ACC112 (cell line): ENCODE measurements at regions not wholly inside any gene's neighbourhood (a gene's known extent, or its start where the extent isn't known, plus 50 kb on each side); places are given as distances from the start of the nearest gene placed in this dataset.

ENCODE experiments used
- H2AFZ ChIP-seq: fragments of 200-600 bp; sonication (generic); one replicate; pipeline ENCODE4 v1.6.0; 2017; ENCODE audit warnings: antibody characterized with exemption, low read length; ENCODE audit not compliant: unreplicated experiment
- H3K27ac ChIP-seq: fragments of 200-600 bp; sonication (generic); 2 replicates; pipeline ENCODE4 v1.5.1; 2014; ENCODE audit warnings: low read depth, mild to moderate bottlenecking, antibody characterized with exemption, low read length, moderate library complexity
- H3K27me3 ChIP-seq: fragments of 200-600 bp; sonication (generic); 2 replicates; pipeline ENCODE4 v1.6.1; 2014; ENCODE audit warnings: mild to moderate bottlenecking, antibody characterized with exemption, low read length, moderate library complexity, mixed read lengths; ENCODE audit not compliant: insufficient read depth
- H3K36me3 ChIP-seq: fragments of 200-600 bp; sonication (generic); 2 replicates; pipeline ENCODE4 v1.6.1; 2016; ENCODE audit warnings: mild to moderate bottlenecking, antibody characterized with exemption, low read length, moderate library complexity, mixed read lengths; ENCODE audit not compliant: insufficient read depth
- H3K4me1 ChIP-seq: fragments of 200-600 bp; sonication (generic); one replicate; pipeline ENCODE4 v1.6.1; 2016; ENCODE audit warnings: low read length, mixed read lengths; ENCODE audit not compliant: insufficient read depth, unreplicated experiment, control insufficient read depth
- H3K4me3 ChIP-seq: fragments of 200-600 bp; sonication (generic); 2 replicates; pipeline ENCODE4 v1.5.1; 2014; ENCODE audit warnings: mild to moderate bottlenecking, low read depth, low read length
- H3K79me2 ChIP-seq: fragments of 200-600 bp; sonication (generic); one replicate; pipeline ENCODE4 v1.6.0; 2016; ENCODE audit warnings: low read length; ENCODE audit not compliant: control insufficient read depth, unreplicated experiment, insufficient read depth

GRCh38 chr2:242034138-242034537 lies 164.6 kb downstream of the RTP5 start:
- H3K4me3 ChIP-seq = no peak overlapping the region
- H3K27ac ChIP-seq = no peak overlapping the region
- H3K4me1 ChIP-seq = no peaks in the 10 kb centered on the region
- no peaks in the 10 kb centered on the region for H3K79me2 ChIP-seq
- H3K36me3 ChIP-seq = no peaks in the 10 kb centered on the region
- H3K27me3 ChIP-seq = peaks cover 44% of the 10 kb centered on the region; the same call in 1 of the 2 replicates
- no peak overlapping the region for H2AFZ ChIP-seq

GRCh38 chr2:242034996-242035814 lies 165.7 kb downstream of the RTP5 start:
- H3K27ac ChIP-seq = no peak overlapping the region
- peaks cover 48% of the 10 kb centered on the region; the same call in 1 of the 2 replicates for H3K27me3 ChIP-seq
- no peaks in the 10 kb centered on the region for H3K79me2 ChIP-seq
- no peak overlapping the region for H3K4me3 ChIP-seq
- H2AFZ ChIP-seq = no peak overlapping the region
- H3K36me3 ChIP-seq = no peaks in the 10 kb centered on the region
- no peaks in the 10 kb centered on the region for H3K4me1 ChIP-seq

GRCh38 chr2:242035858-242036652 lies 166.5 kb downstream of the RTP5 start:
- H2AFZ ChIP-seq = no peak overlapping the region
- H3K4me1 ChIP-seq = no peaks in the 10 kb centered on the region
- no peak overlapping the region for H3K4me3 ChIP-seq
- no peaks in the 10 kb centered on the region for H3K36me3 ChIP-seq
- peaks cover 45% of the 10 kb centered on the region; the same call in 1 of the 2 replicates for H3K27me3 ChIP-seq
- H3K27ac ChIP-seq = no peak overlapping the region
- H3K79me2 ChIP-seq = no peaks in the 10 kb centered on the region

GRCh38 chr2:242036653-242036950 lies 167.1 kb downstream of the RTP5 start:
- Histone ChIP-seq H3K27me3 (peaks cover 39% of the 10 kb centered on the region; the same call in 1 of the 2 replicates), H3K4me1 (no peaks in the 10 kb centered on the region)

GRCh38 chr2:242038166-242038927 lies 168.8 kb downstream of the RTP5 start:
- H3K27me3 ChIP-seq = peaks cover 27% of the 10 kb centered on the region; the same call in 1 of the 2 replicates
- no peaks in the 10 kb centered on the region for H3K36me3 ChIP-seq
- no peak overlapping the region for H2AFZ ChIP-seq
- H3K4me3 ChIP-seq = no peak overlapping the region
- H3K79me2 ChIP-seq = no peaks in the 10 kb centered on the region
- H3K27ac ChIP-seq = no peak overlapping the region
- no peaks in the 10 kb centered on the region for H3K4me1 ChIP-seq

More at GRCh38 chr2:242036653-242036950, 167.1 kb downstream of the RTP5 start:
- H2AFZ ChIP-seq = no peak overlapping the region
- no peaks in the 10 kb centered on the region for H3K36me3 ChIP-seq
- H3K27ac ChIP-seq = no peak overlapping the region
- no peaks in the 10 kb centered on the region for H3K79me2 ChIP-seq
- H3K4me3 ChIP-seq = no peak overlapping the region

- Histone ChIP-seq H3K4me3 (no peak overlapping the region), H3K36me3 (no peaks in the 10 kb centered on the region), H3K27ac (no peak overlapping the region), H3K4me1 (no peaks in the 10 kb centered on the region), H3K79me2 (no peaks in the 10 kb centered on the region), H2AFZ (no peak overlapping the region), H3K27me3 (peaks cover 26% of the 10 kb centered on the region; the same call in 1 of the 2 replicates)
Observed at GRCh38 chr2:242038928-242039341, 169.4 kb downstream of the RTP5 start.

- no peak overlapping the region for H3K4me3 ChIP-seq
- no peaks in the 10 kb centered on the region for H3K36me3 ChIP-seq
- no peaks in the 10 kb centered on the region for H3K79me2 ChIP-seq
- no peak overlapping the region for H2AFZ ChIP-seq
- H3K27me3 ChIP-seq = peaks cover 16% of the 10 kb centered on the region; the same call in 1 of the 2 replicates
- H3K4me1 ChIP-seq = no peaks in the 10 kb centered on the region
- H3K27ac ChIP-seq = no peak overlapping the region
Observed at GRCh38 chr2:242040303-242040655, 170.8 kb downstream of the RTP5 start.

- Histone ChIP-seq H3K79me2 (no peaks in the 10 kb centered on the region), H3K27me3 (peaks cover 16% of the 10 kb centered on the region; the same call in 1 of the 2 replicates), H3K36me3 (no peaks in the 10 kb centered on the region)
Observed at GRCh38 chr2:242040681-242041080, 171.2 kb downstream of the RTP5 start.

GRCh38 chr2:242041816-242042215 lies 172.3 kb downstream of the RTP5 start:
- Histone ChIP-seq H3K36me3 (no peaks in the 10 kb centered on the region), H3K4me1 (no peaks in the 10 kb centered on the region), H3K79me2 (no peaks in the 10 kb centered on the region), H3K27me3 (peaks cover 8% of the 10 kb centered on the region; the same call in 1 of the 2 replicates), H2AFZ (no peak overlapping the region), H3K27ac (no peak overlapping the region), H3K4me3 (no peak overlapping the region)

More at GRCh38 chr2:242040681-242041080, 171.2 kb downstream of the RTP5 start:
- Histone ChIP-seq H2AFZ (no peak overlapping the region), H3K27ac (no peak overlapping the region), H3K4me3 (no peak overlapping the region), H3K4me1 (no peaks in the 10 kb centered on the region)

DNA sequence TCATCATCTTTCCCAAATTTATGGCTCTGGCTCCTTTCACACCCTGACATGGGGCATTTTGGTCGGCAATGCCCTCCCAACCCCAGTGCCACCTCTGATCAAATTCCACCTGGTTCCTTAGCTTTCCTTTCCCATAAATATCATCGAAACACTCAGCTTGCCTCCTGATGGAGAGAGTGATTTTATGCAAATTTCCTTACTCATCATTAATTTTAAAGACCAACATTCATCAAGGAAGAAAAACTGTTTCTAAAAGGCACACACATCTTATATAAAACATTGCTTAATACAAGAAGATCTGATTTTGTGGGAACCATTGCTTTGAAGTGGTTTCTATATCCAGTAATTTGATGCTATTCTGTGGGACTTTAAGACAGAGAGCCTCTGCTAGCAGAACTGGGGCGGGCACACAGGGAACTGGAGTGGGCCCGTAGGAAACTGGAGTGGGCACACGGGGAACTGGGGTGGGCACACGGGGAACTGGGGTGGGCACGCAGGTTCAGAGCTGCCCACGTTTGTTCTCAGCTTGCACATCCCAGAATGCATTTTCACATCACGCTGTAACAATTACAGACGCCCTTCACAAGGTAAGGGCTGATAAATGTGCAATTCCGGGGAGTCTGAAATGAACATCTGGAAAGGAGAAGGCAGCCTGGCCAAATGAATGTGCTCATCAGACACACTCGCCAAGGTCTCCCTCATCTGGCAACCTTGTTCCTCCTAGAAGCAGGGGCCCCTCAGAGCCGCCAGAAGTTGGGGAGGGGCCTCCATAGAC lies 174.2 kb downstream of the RTP5 start:
- no peaks in the 10 kb centered on the region for H3K36me3 ChIP-seq
- no peak overlapping the region for H2AFZ ChIP-seq
- H3K4me1 ChIP-seq = no peaks in the 10 kb centered on the region
- no peaks in the 10 kb centered on the region for H3K79me2 ChIP-seq
- H3K27me3 ChIP-seq = peaks cover 4% of the 10 kb centered on the region; the same call in 1 of the 2 replicates
- H3K4me3 ChIP-seq = no peak overlapping the region
- H3K27ac ChIP-seq = no peak overlapping the region
